Upper lobe of right lung (tissue), 1 donor: ENCODE measurements at regions not wholly inside any gene's neighbourhood (a gene's known extent, or its start where the extent isn't known, plus 50 kb on each side); places are given as distances from the start of the nearest gene placed in this dataset.

Experiments
- ATAC-seq: fragments of 200-7000 bp; cut with Tn5 transposase; one replicate; pipeline ENCODE4 v1.9.1; 2020; ENCODE audit warnings: mild to moderate bottlenecking, moderate library complexity
- DNase-seq: peaks from one replicate; pipeline ENCODE4 v3.0.0-alpha.2; 2020
- H3K27ac ChIP-seq: fragments of 200-600 bp; one replicate; pipeline ENCODE4 v1.8.0; 2022
- H3K27me3 ChIP-seq: fragments of 200-600 bp; one replicate; pipeline ENCODE4 v1.8.0; 2022; ENCODE audit warnings: mild to moderate bottlenecking
- H3K36me3 ChIP-seq: fragments of 200-600 bp; one replicate; pipeline ENCODE4 v1.8.0; 2022
- H3K4me1 ChIP-seq: fragments of 200-600 bp; one replicate; pipeline ENCODE4 v1.8.0; 2022
- H3K4me3 ChIP-seq: fragments of 200-600 bp; one replicate; pipeline ENCODE4 v1.8.0; 2022; ENCODE audit warnings: mild to moderate bottlenecking
- H3K9me3 ChIP-seq: fragments of 200-600 bp; one replicate; pipeline ENCODE4 v1.8.0; 2022
- CTCF ChIP-seq: fragments of 200-600 bp; IDR thresholded peaks from one replicate; pipeline ENCODE4 v1.8.0; 2022; ENCODE audit warnings: antibody characterized with exemption
- intact Hi-C: fragments of 100-400 bp; cut with DNase I; formaldehyde crosslinking; loops from one replicate; pipeline ENCODE4 v1.11.0; 2022
- donor health status: DM: no; HTN: yes; CAD: no; lungs with severe emphysema.

- DNase-seq (no peak), ATAC-seq (no peak)
- intact Hi-C loops = no loop called here
- no peak for TF ChIP-seq CTCF
- peaks cover 4% of the 10 kb centered on the region for H3K27me3 ChIP-seq
- no peak overlapping the region for H3K4me3 ChIP-seq
- no peaks in the 10 kb centered on the region for H3K9me3 ChIP-seq
- no peak overlapping the region for H3K27ac ChIP-seq
- no peaks in the 10 kb centered on the region for H3K36me3 ChIP-seq
- no peaks in the 10 kb centered on the region for H3K4me1 ChIP-seq
These were observed 609.9 kb downstream of the BUD13 start for GRCh38 chr11:116162886-116163230.

GRCh38 chr11:116162086-116162885 is 610.5 kb downstream of the BUD13 start:
- no peak overlapping the region for H3K4me3 ChIP-seq
- H3K27me3 ChIP-seq = peaks cover 4% of the 10 kb centered on the region
- no peak overlapping the region for H3K27ac ChIP-seq
- H3K4me1 ChIP-seq = no peaks in the 10 kb centered on the region
- no peak for TF ChIP-seq CTCF
- DNase-seq (no peak), ATAC-seq (no peak)
- intact Hi-C loops = no loop called here
- H3K9me3 ChIP-seq = no peaks in the 10 kb centered on the region
- no peaks in the 10 kb centered on the region for H3K36me3 ChIP-seq

GRCh38 chr11:116148645-116149044 is 624.1 kb downstream of the BUD13 start:
- Histone ChIP-seq H3K9me3 (no peaks in the 10 kb centered on the region), H3K4me3 (no peak overlapping the region), H3K27me3 (no peaks in the 10 kb centered on the region), H3K27ac (no peak overlapping the region), H3K36me3 (no peaks in the 10 kb centered on the region), H3K4me1 (no peaks in the 10 kb centered on the region)
- no peak for ATAC-seq
- DNase-seq = no peak
- intact Hi-C loops = no loop called here
- TF ChIP-seq CTCF = no peak

- no peak for TF ChIP-seq CTCF
These were observed 624.7 kb downstream of the BUD13 start for GRCh38 chr11:116148056-116148455.

GRCh38 chr11:116145187-116145865 is 627.5 kb downstream of the BUD13 start:
- TF ChIP-seq CTCF = no peak
- ATAC-seq (no peak), DNase-seq (no peak)
- no peaks in the 10 kb centered on the region for H3K9me3 ChIP-seq
- no peaks in the 10 kb centered on the region for H3K27me3 ChIP-seq
- no peak overlapping the region for H3K4me3 ChIP-seq
- intact Hi-C loops = no loop called here
- H3K36me3 ChIP-seq = no peaks in the 10 kb centered on the region
- no peak overlapping the region for H3K27ac ChIP-seq
- H3K4me1 ChIP-seq = no peaks in the 10 kb centered on the region

More at GRCh38 chr11:116148056-116148455, 624.7 kb downstream of the BUD13 start:
- DNase-seq (no peak), ATAC-seq (no peak)
- H3K4me3 ChIP-seq = no peak overlapping the region
- H3K36me3 ChIP-seq = no peaks in the 10 kb centered on the region
- H3K27me3 ChIP-seq = no peaks in the 10 kb centered on the region
- H3K27ac ChIP-seq = no peak overlapping the region
- intact Hi-C loops = no loop called here
- H3K9me3 ChIP-seq = no peaks in the 10 kb centered on the region
- H3K4me1 ChIP-seq = no peaks in the 10 kb centered on the region
